ENCODE measurements at regions not wholly inside any gene's neighbourhood (a gene's known extent, or its start where the extent isn't known, plus 50 kb on each side); places are given as distances from the start of the nearest gene placed in this dataset.

- DNase-seq (ENCODE audit: low read depth in 2 of 2) = peak; percentile 16 to 17
Observed at GRCh38 chr3:29183346-29184087, 97.4 kb upstream of the RBMS3 start.

- DNase-seq (ENCODE audit: low read depth in 2 of 2) = no peak
Observed at GRCh38 chr3:29185706-29186105, 95.2 kb upstream of the RBMS3 start.

GRCh38 chr3:29186131-29186599 lies 94.7 kb upstream of the RBMS3 start:
- DNase-seq (ENCODE audit: low read depth in 2 of 2) = no peak

GRCh38 chr3:29186982-29187725 lies 93.7 kb upstream of the RBMS3 start:
- no peak for DNase-seq (ENCODE audit: low read depth in 2 of 2)

GRCh38 chr3:29189328-29189727 lies 91.5 kb upstream of the RBMS3 start:
- no peak for DNase-seq (ENCODE audit: low read depth in 2 of 2)

- no peak for DNase-seq (ENCODE audit: low read depth in 2 of 2)
Observed at GRCh38 chr3:29194139-29194538, 86.7 kb upstream of the RBMS3 start.

- DNase-seq (ENCODE audit: low read depth in 2 of 2) = no peak
Observed at GRCh38 chr3:29195056-29195455, 85.8 kb upstream of the RBMS3 start.

- DNase-seq (ENCODE audit: low read depth in 2 of 2) = no peak
Observed at GRCh38 chr3:29201604-29202003, 79.3 kb upstream of the RBMS3 start.

GRCh38 chr3:29202378-29202777 lies 78.5 kb upstream of the RBMS3 start:
- no peak for DNase-seq (ENCODE audit: low read depth in 2 of 2)

GRCh38 chr3:29203851-29204250 lies 77.0 kb upstream of the RBMS3 start:
- DNase-seq (ENCODE audit: low read depth in 2 of 2) = no peak

GRCh38 chr3:29207427-29207826 lies 73.4 kb upstream of the RBMS3 start:
- DNase-seq (ENCODE audit: low read depth in 2 of 2) = no peak

- no peak for DNase-seq (ENCODE audit: low read depth in 2 of 2)
Observed at GRCh38 chr3:29212789-29213433, 68.0 kb upstream of the RBMS3 start.

GRCh38 chr3:29214009-29214658 lies 66.7 kb upstream of the RBMS3 start:
- DNase-seq (ENCODE audit: low read depth in 2 of 2) = no peak

- no peak for DNase-seq (ENCODE audit: low read depth in 2 of 2)
Observed at GRCh38 chr3:29215948-29216347, 64.9 kb upstream of the RBMS3 start.

- no peak for DNase-seq (ENCODE audit: low read depth in 2 of 2)
Observed at GRCh38 chr3:29226706-29227105, 54.2 kb upstream of the RBMS3 start.

- DNase-seq (ENCODE audit: low read depth in 2 of 2) = no peak
Observed at GRCh38 chr3:29227307-29227706, 53.6 kb upstream of the RBMS3 start.
